ENCODE measurements at regions not wholly inside any gene's neighbourhood (a gene's known extent, or its start where the extent isn't known, plus 50 kb on each side); places are given as distances from the start of the nearest gene placed in this dataset.

GRCh38 chr9:134536101-134536900 lies 105.3 kb upstream of the COL5A1 start:
- Histone ChIP-seq H3K4me1 (replicated peaks in 1 of 2; ENCODE audit: control insufficient read depth in 2 of 2, insufficient read depth in 2 of 2, low read length in 2 of 2) (no peaks in the 10 kb centered on the region), H4K20me1 (replicated peaks; ENCODE audit: control insufficient read depth, insufficient read depth, low read length) (peaks cover 3% of the 10 kb centered on the region; the same call in 1 of the 2 replicates), H3K4me3 (no peak overlapping the region), H3K4me2 (ENCODE audit: insufficient read depth, low read length) (no peak overlapping the region), H3K27me3 (ENCODE audit: control insufficient read depth in 2 of 2, insufficient read depth in 2 of 2, low read length in 2 of 2) (peaks cover 46 to 80% of the 10 kb centered on the region in 2 experiments), H3K9ac (ENCODE audit: insufficient read depth in 1 of 2, low read depth in 2 of 2, low read length in 2 of 2) (no peak overlapping the region), H3K79me2 (ENCODE audit: control insufficient read depth, insufficient read depth, low read length) (no peaks in the 10 kb centered on the region), H3K9me3 (replicated peaks; ENCODE audit: control insufficient read depth, insufficient read depth, low read depth, low read length) (no peaks in the 10 kb centered on the region), H3K27ac (ENCODE audit: extremely low read depth, low read depth, low read length) (no peak overlapping the region), H2AFZ (ENCODE audit: low read depth, low read length) (no peak overlapping the region), H3K36me3 (ENCODE audit: control insufficient read depth, insufficient read depth, low read length) (no peaks in the 10 kb centered on the region), H3K9me1 (ENCODE audit: control insufficient read depth, insufficient read depth, low read length) (no peaks in the 10 kb centered on the region)
- no peak for TF ChIP-seq POU5F1 (IDR thresholded peaks at IDR 0.05; ENCODE audit: borderline replicate concordance, low read depth, low read length, partially characterized antibody)
- CTCF ChIA-PET (ENCODE audit: low intra/inter-chr PET ratio) = no interaction called here
- no peak for FAIRE-seq
- POLR2A ChIA-PET = no interaction called here
- WGBS (ENCODE audit: insufficient coverage, low coverage, missing lambda C conversion rate) = 2% methylated on average over 19 of the region's 22 CpGs
- intact Hi-C loops (cut with micrococcal nuclease) (no loop called here), in situ Hi-C loops (cut with MboI) (no loop called here)
- ATAC-seq = no peak
- BruUV-seq (replicated peaks) = no TSS peak
- no peak for DNase-seq (ENCODE audit: extremely low read depth in 1 of 4, low spot score in 3 of 4)

GRCh38 chr9:134536931-134537330 lies 104.7 kb upstream of the COL5A1 start:
- H3K4me3 ChIP-seq = no peak overlapping the region
- DNase-seq (ENCODE audit: extremely low read depth in 1 of 4, low spot score in 3 of 4) (no peak), ATAC-seq (no peak), FAIRE-seq (no peak)
- H3K27me3 ChIP-seq (ENCODE audit: control insufficient read depth in 2 of 2, insufficient read depth in 2 of 2, low read length in 2 of 2) = peaks cover 52 to 86% of the 10 kb centered on the region in 2 experiments
- intact Hi-C loops (cut with micrococcal nuclease) = no loop called here
- no peaks in the 10 kb centered on the region for H3K36me3 ChIP-seq (ENCODE audit: control insufficient read depth, insufficient read depth, low read length)
- BruUV-seq (replicated peaks) = no TSS peak
- no peak overlapping the region for H2AFZ ChIP-seq (ENCODE audit: low read depth, low read length)
- no peaks in the 10 kb centered on the region for H3K79me2 ChIP-seq (ENCODE audit: control insufficient read depth, insufficient read depth, low read length)
- 1% methylated on average over 14 of the region's 14 CpGs for WGBS (ENCODE audit: insufficient coverage, low coverage, missing lambda C conversion rate)
- H3K4me2 ChIP-seq (ENCODE audit: insufficient read depth, low read length) = no peak overlapping the region
- in situ Hi-C loops (cut with MboI) = no loop called here
- CTCF ChIA-PET (ENCODE audit: low intra/inter-chr PET ratio) = no interaction called here
- POLR2A ChIA-PET = no interaction called here
- peaks cover 3% of the 10 kb centered on the region; the same call in 1 of the 2 replicates for H4K20me1 ChIP-seq (replicated peaks; ENCODE audit: control insufficient read depth, insufficient read depth, low read length)
- H3K9ac ChIP-seq (ENCODE audit: insufficient read depth in 1 of 2, low read depth in 2 of 2, low read length in 2 of 2) = no peak overlapping the region
- no peaks in the 10 kb centered on the region for H3K9me3 ChIP-seq (replicated peaks; ENCODE audit: control insufficient read depth, insufficient read depth, low read depth, low read length)
- no peak overlapping the region for H3K27ac ChIP-seq (ENCODE audit: extremely low read depth, low read depth, low read length)
- no peaks in the 10 kb centered on the region for H3K4me1 ChIP-seq (replicated peaks in 1 of 2; ENCODE audit: control insufficient read depth in 2 of 2, insufficient read depth in 2 of 2, low read length in 2 of 2)
- TF ChIP-seq FOXJ3 (CRISPR knock-in tag; IDR thresholded peaks at IDR 0.05) = no peak
- H3K9me1 ChIP-seq (ENCODE audit: control insufficient read depth, insufficient read depth, low read length) = no peaks in the 10 kb centered on the region
